OCI-LY7 (cell line): ENCODE measurements at regions not wholly inside any gene's neighbourhood (a gene's known extent, or its start where the extent isn't known, plus 50 kb on each side); places are given as distances from the start of the nearest gene placed in this dataset.

Experiments
- CTCF ChIP-seq: fragments of 200-600 bp; sonication (generic); conservative IDR thresholded peaks from 2 replicates; pipeline ENCODE4 v1.5.1; 2014; ENCODE audit warnings: mild to moderate bottlenecking, antibody characterized with exemption, low read length, moderate library complexity, mixed read lengths
- EZH2phosphoT487 ChIP-seq: fragments of 200-600 bp; sonication (generic); IDR thresholded peaks from 2 replicates; pipeline ENCODE4 v1.6.1; 2018; ENCODE audit warnings: low read depth, borderline replicate concordance, mild to moderate bottlenecking, mixed run types, antibody characterized with exemption, low read length, moderate library complexity, mixed read lengths

DNA sequence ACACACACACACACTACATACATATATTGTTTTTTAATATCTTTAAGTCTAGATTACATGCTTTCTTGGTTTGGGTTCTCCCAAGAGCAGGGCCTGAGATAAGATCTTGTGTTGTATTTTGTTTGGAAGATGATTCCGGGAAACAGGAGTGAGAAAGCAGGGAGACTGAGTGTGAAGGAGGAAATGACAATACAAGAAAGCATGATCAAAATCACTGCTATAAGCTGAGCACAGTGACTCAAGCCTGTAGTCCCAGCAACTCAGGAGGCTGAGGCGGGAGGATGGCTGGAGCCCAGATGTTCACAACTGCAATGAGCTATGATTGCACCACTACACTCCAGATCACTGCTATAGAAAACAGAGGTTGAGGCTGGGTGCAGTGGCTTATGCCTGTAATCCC lies 267.6 kb downstream of the SKIDA1 start:
- no peak for TF ChIP-seq EZH2phosphoT487
- TF ChIP-seq CTCF: no peak
